SK-N-MC (cell line): ENCODE measurements at regions not wholly inside any gene's neighbourhood (a gene's known extent, or its start where the extent isn't known, plus 50 kb on each side); places are given as distances from the start of the nearest gene placed in this dataset.
A peak's percentile ranks its signal among the peaks of the same experiment; 100 is the strongest.

Experiments
- DNase-seq: peaks from one replicate; pipeline ENCODE4 v3.0.0-alpha.2; 2011; ENCODE audit warnings: low read depth, low spot score
- H3K27ac ChIP-seq: fragments of 200-600 bp; sonication (generic); 2 replicates; pipeline ENCODE4 v1.5.1; 2016; ENCODE audit warnings: mixed run types
- H3K36me3 ChIP-seq: fragments of 200-600 bp; sonication (generic); 2 replicates; pipeline ENCODE4 v1.6.1; 2017; ENCODE audit warnings: antibody characterized with exemption, low read length, mixed read lengths; ENCODE audit not compliant: insufficient read depth
- H3K4me3 ChIP-seq: fragments of 200-600 bp; sonication (generic); 2 replicates; pipeline ENCODE4 v1.5.1; 2016
- H3K9ac ChIP-seq: fragments of 200-600 bp; sonication (generic); 2 replicates; pipeline ENCODE4 v1.8.0; 2017; ENCODE audit warnings: mixed run types, mixed read lengths; ENCODE audit not compliant: insufficient read length
- H3K9me3 ChIP-seq: fragments of 200-600 bp; sonication (generic); 2 replicates; pipeline ENCODE4 v1.6.1; 2017; ENCODE audit warnings: low read depth, mild to moderate bottlenecking, antibody characterized with exemption, low read length, moderate library complexity, mixed read lengths
- EZH2 ChIP-seq: fragments of 200-600 bp; sonication (generic); IDR thresholded peaks from one replicate; pipeline ENCODE4 v1.6.1; 2017; ENCODE audit warnings: antibody characterized with exemption
- FOXP2 ChIP-seq: optimal IDR thresholded peaks from 2 replicates; pipeline ENCODE3; 2011; ENCODE audit warnings: mild to moderate bottlenecking, moderate library complexity; ENCODE audit not compliant: insufficient read depth; ENCODE audit errors: extremely low read length, control extremely low read depth
- POLR2AphosphoS5 ChIP-seq: IDR thresholded peaks from 2 replicates; pipeline ENCODE4 v1.6.1; 2012; ENCODE audit warnings: mild to moderate bottlenecking, low read depth, low read length, borderline replicate concordance

- H3K36me3 ChIP-seq: no peaks in the 10 kb centered on the region
- no peak for DNase-seq
Observed at GRCh38 chr5:61640179-61641021, 308.3 kb downstream of the ZSWIM6 start.

GRCh38 chr5:61641748-61642565 is 309.9 kb downstream of the ZSWIM6 start:
- Histone ChIP-seq H3K9me3 (no peaks in the 10 kb centered on the region), H3K9ac (no peak overlapping the region), H3K27ac (no peak overlapping the region), H3K36me3 (no peaks in the 10 kb centered on the region), H3K4me3 (0 out of 2 replicates have a peak overlapping the region, but pooled peaks have one; percentile 17)
- TF ChIP-seq FOXP2 (no peak), POLR2AphosphoS5 (no peak), EZH2 (no peak)
- DNase-seq: no peak

More at GRCh38 chr5:61640179-61641021, 308.3 kb downstream of the ZSWIM6 start:
- Histone ChIP-seq H3K27ac (no peak overlapping the region), H3K9ac (no peak overlapping the region), H3K9me3 (no peaks in the 10 kb centered on the region), H3K4me3 (no peak overlapping the region)
- no peak for TF ChIP-seq POLR2AphosphoS5
- TF ChIP-seq EZH2: no peak
- TF ChIP-seq FOXP2: no peak

GRCh38 chr5:61647672-61648071 is 315.6 kb downstream of the ZSWIM6 start:
- DNase-seq: no peak
- Histone ChIP-seq H3K9me3 (no peaks in the 10 kb centered on the region), H3K9ac (no peak overlapping the region), H3K27ac (no peak overlapping the region), H3K36me3 (no peaks in the 10 kb centered on the region), H3K4me3 (no peak overlapping the region)
- no peak for TF ChIP-seq EZH2
- TF ChIP-seq FOXP2: no peak
- no peak for TF ChIP-seq POLR2AphosphoS5

- Histone ChIP-seq H3K27ac (no peak overlapping the region), H3K36me3 (no peaks in the 10 kb centered on the region), H3K9ac (no peak overlapping the region), H3K4me3 (no peak overlapping the region), H3K9me3 (no peaks in the 10 kb centered on the region)
- DNase-seq: no peak
- TF ChIP-seq POLR2AphosphoS5: no peak
- TF ChIP-seq FOXP2: no peak
- TF ChIP-seq EZH2: no peak
Observed at GRCh38 chr5:61649231-61649630, 317.2 kb downstream of the ZSWIM6 start.

- Histone ChIP-seq H3K27ac (no peak overlapping the region), H3K4me3 (no peak overlapping the region), H3K36me3 (no peaks in the 10 kb centered on the region), H3K9ac (no peak overlapping the region), H3K9me3 (no peaks in the 10 kb centered on the region)
- DNase-seq: no peak
- TF ChIP-seq POLR2AphosphoS5 (no peak), EZH2 (no peak), FOXP2 (no peak)
Observed at GRCh38 chr5:61649971-61650370, 317.9 kb downstream of the ZSWIM6 start.

GRCh38 chr5:61650661-61651060 is 318.6 kb downstream of the ZSWIM6 start:
- peak overlapping the region; percentile 23 for H3K4me3 ChIP-seq
- no peak overlapping the region for H3K9ac ChIP-seq
- TF ChIP-seq EZH2 (no peak), FOXP2 (no peak), POLR2AphosphoS5 (no peak; the same call in 1 of the 2 replicates)
- peak; percentile 83 for DNase-seq
- H3K27ac ChIP-seq: peak overlapping the region; percentile 53; the same call in 1 of the 2 replicates
- H3K36me3 ChIP-seq: no peaks in the 10 kb centered on the region
- no peaks in the 10 kb centered on the region for H3K9me3 ChIP-seq

GRCh38 chr5:61651195-61651594 is 319.1 kb downstream of the ZSWIM6 start:
- Histone ChIP-seq H3K9me3 (no peaks in the 10 kb centered on the region), H3K36me3 (no peaks in the 10 kb centered on the region), H3K9ac (no peak overlapping the region), H3K27ac (peak overlapping the region; percentile 53; the same call in 1 of the 2 replicates), H3K4me3 (peak overlapping the region; percentile 23)
- TF ChIP-seq FOXP2: no peak
- no peak for TF ChIP-seq EZH2
- TF ChIP-seq POLR2AphosphoS5: no peak
- DNase-seq: no peak

GRCh38 chr5:61652916-61653315 is 320.9 kb downstream of the ZSWIM6 start:
- TF ChIP-seq FOXP2 (no peak), POLR2AphosphoS5 (no peak), EZH2 (no peak)
- Histone ChIP-seq H3K9ac (no peak overlapping the region), H3K4me3 (no peak overlapping the region), H3K9me3 (no peaks in the 10 kb centered on the region), H3K27ac (no peak overlapping the region), H3K36me3 (no peaks in the 10 kb centered on the region)
- DNase-seq: no peak
